GM21576 (cell line): ENCODE measurements at regions not wholly inside any gene's neighbourhood (a gene's known extent, or its start where the extent isn't known, plus 50 kb on each side); places are given as distances from the start of the nearest gene placed in this dataset.
"Not testable (repeated sequence)": the region's sequence is repeated elsewhere in the genome, so short reads cannot be mapped to it uniquely, and the experiment has no call there.

Source experiments
- ATAC-seq: cut with Tn5 transposase; IDR thresholded peaks from one replicate; pipeline ENCODE4 v1.9.1; 2021; ENCODE audit warnings: mild to moderate bottlenecking, moderate library complexity; ENCODE audit not compliant: unreplicated experiment

- no peak for ATAC-seq
These were observed 269.4 kb downstream of the AMY1C start for GRCh38 chr1:104018922-104019674.

DNA sequence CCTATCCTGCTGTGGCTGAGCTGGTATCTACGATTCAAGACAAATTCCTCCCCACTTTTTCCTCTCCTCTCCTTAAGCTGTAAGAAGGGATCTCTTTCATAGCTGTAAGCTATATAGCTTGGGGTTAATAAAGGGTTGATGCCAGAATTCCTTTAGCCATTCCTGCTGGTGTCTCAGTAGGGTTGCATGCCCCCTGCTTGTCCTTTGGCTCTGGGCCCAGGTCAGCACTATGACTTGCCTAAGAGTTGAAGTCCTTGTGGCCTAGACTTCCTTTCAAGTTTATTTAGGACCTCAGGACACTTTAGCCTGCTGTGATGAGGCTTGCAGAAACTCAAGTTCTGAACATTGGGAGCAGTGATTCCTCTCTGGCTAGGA is 270.0 kb downstream of the AMY1C start:
- no peak for ATAC-seq

GRCh38 chr1:104028416-104029035 is 278.8 kb downstream of the AMY1C start:
- ATAC-seq, result no peak

DNA sequence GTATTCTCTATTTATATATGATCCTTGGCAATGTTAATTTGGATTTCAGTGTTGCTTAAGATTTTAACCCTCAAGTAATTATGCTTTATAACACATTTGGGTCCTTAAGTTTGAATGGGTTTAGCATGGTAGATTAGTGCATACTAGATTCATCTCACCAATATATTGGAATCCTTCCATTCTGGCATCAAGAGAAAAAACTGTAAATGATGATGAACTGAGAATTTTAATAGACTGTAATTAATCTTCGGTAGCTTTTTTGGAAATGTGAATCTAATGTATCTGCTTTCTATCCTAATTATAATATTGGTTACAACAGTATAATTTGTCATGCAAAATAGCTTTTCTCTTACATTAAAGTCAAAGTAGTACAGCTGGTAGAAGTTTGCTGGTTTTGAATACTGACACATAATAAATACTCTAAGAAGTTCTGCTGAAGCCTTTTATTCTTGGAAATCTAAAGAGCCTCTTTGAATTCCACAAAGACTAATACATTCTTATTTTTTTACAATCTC is 279.8 kb downstream of the AMY1C start:
- ATAC-seq, result no peak

GRCh38 chr1:104056786-104057185 is 307.1 kb downstream of the AMY1C start:
- no peak for ATAC-seq

- ATAC-seq, result not testable (repeated sequence)
These were observed 307.7 kb downstream of the AMY1C start for GRCh38 chr1:104057219-104057898.

DNA sequence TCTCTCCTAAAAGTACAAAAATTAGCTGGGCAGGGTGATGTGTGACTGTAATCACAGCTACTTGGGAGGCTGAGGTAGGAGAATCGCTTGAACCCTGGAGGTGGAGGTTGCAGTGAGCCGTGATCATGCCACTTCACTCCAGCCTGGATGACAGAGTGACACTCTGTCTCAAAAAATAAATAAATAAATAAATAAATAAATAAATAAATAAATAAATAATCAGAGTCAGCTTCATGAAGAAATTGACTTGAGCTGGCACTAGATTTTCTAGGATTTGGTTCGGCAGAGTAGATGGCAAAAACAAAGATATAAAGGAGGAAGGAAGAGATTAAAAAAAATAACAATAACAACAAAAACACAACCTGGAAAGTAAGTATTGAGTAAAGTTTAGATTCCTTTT is 311.9 kb downstream of the AMY1C start:
- ATAC-seq, result not testable (repeated sequence)

DNA sequence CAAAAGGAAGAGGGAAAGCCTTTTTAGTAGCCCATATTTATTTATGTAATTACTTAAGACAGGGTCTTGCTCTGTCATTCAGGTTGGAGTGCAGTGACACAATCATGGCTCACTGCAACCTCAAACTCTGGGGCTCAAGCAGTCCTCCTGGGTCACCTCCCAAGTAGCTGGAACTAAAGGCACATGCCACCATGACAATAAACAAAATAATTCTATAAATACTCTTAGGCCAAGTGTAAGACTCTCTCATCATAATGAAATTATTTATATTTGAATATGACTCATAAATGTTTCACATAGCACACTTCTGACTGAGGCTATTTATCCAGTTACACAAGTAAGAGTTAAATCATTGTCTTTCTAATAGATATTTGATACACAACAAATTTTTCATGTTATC is 314.7 kb downstream of the AMY1C start:
- no peak for ATAC-seq

- ATAC-seq, result no peak
These were observed 323.2 kb downstream of the AMY1C start for GRCh38 chr1:104072915-104073371.

GRCh38 chr1:104073463-104073902 is 323.8 kb downstream of the AMY1C start:
- ATAC-seq, result no peak

DNA sequence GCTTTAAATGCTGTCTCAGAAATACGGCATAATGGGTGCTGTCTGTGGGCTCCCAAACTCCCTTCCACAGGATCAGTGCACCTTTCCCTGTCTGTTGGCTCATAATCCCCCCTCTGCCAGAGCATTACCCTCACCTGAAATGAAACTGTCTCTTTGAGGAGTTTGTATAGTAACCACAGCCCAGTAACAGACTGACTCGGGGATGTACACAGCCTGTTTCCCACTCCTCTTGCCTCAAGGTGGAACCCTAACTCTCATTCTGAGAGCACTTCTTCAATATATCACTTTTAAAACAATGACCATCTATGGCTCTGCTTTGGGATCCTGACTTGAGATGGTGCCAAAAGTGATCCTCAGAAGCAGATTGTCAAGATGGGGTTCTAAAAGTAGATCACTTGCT is 332.5 kb downstream of the AMY1C start:
- ATAC-seq, result no peak

GRCh38 chr1:104084380-104084779 is 334.7 kb downstream of the AMY1C start:
- no peak for ATAC-seq

- no peak for ATAC-seq
These were observed 343.0 kb downstream of the AMY1C start for GRCh38 chr1:104092698-104093097.

GRCh38 chr1:104098837-104099236 is 349.1 kb downstream of the AMY1C start:
- no peak for ATAC-seq

- ATAC-seq, result no peak
These were observed 350.4 kb downstream of the AMY1C start for GRCh38 chr1:104100115-104100514.

- no peak for ATAC-seq
These were observed 355.8 kb downstream of the AMY1C start for GRCh38 chr1:104105465-104105864.

GRCh38 chr1:104120525-104120924 is 370.8 kb downstream of the AMY1C start:
- no peak for ATAC-seq

GRCh38 chr1:104121271-104121670 is 371.6 kb downstream of the AMY1C start:
- no peak for ATAC-seq

GRCh38 chr1:104125266-104125665 is 375.6 kb downstream of the AMY1C start:
- ATAC-seq, result no peak

- ATAC-seq, result no peak
These were observed 376.3 kb downstream of the AMY1C start for GRCh38 chr1:104125970-104126369.

DNA sequence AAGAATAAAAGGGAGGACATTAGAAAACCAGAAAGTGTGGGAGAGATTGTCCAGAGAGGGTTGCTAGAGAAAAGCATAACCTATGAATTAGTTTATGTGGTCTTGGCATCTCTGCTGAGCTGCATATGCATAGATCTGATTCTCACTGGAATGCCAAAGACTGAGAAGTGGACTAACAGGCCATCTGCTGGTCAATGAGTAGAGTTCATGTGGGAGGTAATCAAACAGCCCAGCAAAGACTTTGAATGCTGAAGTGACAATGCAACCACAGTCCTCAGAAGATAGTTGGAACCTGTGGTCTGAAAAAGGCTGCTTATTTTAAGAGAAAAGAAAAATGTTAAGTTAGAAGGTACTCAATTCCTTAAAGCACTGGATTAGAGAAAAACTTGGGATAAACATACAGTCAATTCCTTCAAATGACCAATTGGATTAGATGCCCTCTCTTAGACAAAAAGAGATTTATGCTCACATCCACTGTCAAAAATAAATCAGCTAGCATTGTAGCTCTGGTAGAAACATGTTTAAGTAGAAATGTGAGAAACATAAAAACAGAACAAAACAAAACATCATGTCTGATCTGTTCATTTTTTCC is 382.8 kb downstream of the AMY1C start:
- ATAC-seq, result no peak
